ENCODE measurements at regions not wholly inside any gene's neighbourhood (a gene's known extent, or its start where the extent isn't known, plus 50 kb on each side); places are given as distances from the start of the nearest gene placed in this dataset.

GRCh38 chr9:7984692-7985091, 185.1 kb upstream of the DMAC1 start (continued):
- TF ChIP-seq CHD7 (IDR thresholded peaks at IDR 0.05; ENCODE audit: insufficient replicate concordance, low read length): no peak
- no peak for TF ChIP-seq SRF (IDR thresholded peaks at IDR 0.05; ENCODE audit: low read depth, low read length)
- no peak for TF ChIP-seq KDM4A (IDR thresholded peaks at IDR 0.05; ENCODE audit: low read depth, low read length, severe bottlenecking)
- no peak for TF ChIP-seq POU5F1 (IDR thresholded peaks at IDR 0.05; ENCODE audit: low read depth, low read length)
- no peak for TF ChIP-seq SP1 (IDR thresholded peaks at IDR 0.05; ENCODE audit: low read depth, low read length)
- TF ChIP-seq ASH2L (IDR thresholded peaks at IDR 0.05; ENCODE audit: low read length): no peak
- no peak for TF ChIP-seq JUN (IDR thresholded peaks at IDR 0.05; ENCODE audit: low read depth, low read length)
- TF ChIP-seq TBP (IDR thresholded peaks at IDR 0.05; ENCODE audit: low read depth, low read length): no peak
- no peak for TF ChIP-seq BRCA1 (IDR thresholded peaks at IDR 0.05; ENCODE audit: low read depth, low read length)
